Transverse colon (tissue), 4 donors: ENCODE measurements at regions not wholly inside any gene's neighbourhood (a gene's known extent, or its start where the extent isn't known, plus 50 kb on each side); places are given as distances from the start of the nearest gene placed in this dataset.

ENCODE experiments used
- DNase-seq: peaks from one replicate; pipeline ENCODE4 v3.0.0-alpha.2; 2019
- H3K27ac ChIP-seq, 4 donors: fragments of 200-600 bp; sonication (generic); 2 replicates each; pipeline ENCODE4 v1.5.1; 2016 to 2018; ENCODE audit warnings: inconsistent platforms in 4 of 4
- H3K27me3 ChIP-seq: fragments of 200-600 bp; sonication (generic); 2 replicates; pipeline ENCODE4 v1.5.1; 2017; ENCODE audit warnings: inconsistent platforms
- H3K36me3 ChIP-seq, 4 donors: fragments of 200-600 bp; sonication (generic); 2 replicates each; pipeline ENCODE4 v1.5.1; 2017 to 2019; ENCODE audit warnings: inconsistent platforms in 4 of 4
- H3K4me1 ChIP-seq, 4 donors: fragments of 200-600 bp; sonication (generic); 2 replicates each; pipeline ENCODE4 v1.5.1; 2017 to 2020; ENCODE audit warnings: inconsistent platforms in 4 of 4
- H3K4me3 ChIP-seq, 4 donors: fragments of 200-600 bp; sonication (generic); 1 replicate in 1 of 4; 2 replicates in 3 of 4; pipeline versions ENCODE4 v1.5.1 to v1.6.1; 2017 to 2019; ENCODE audit warnings: inconsistent platforms in 4 of 4
- H3K9me3 ChIP-seq, 2 donors: fragments of 200-600 bp; sonication (generic); 2 replicates each; pipeline ENCODE4 v1.5.1; 2017 to 2019; ENCODE audit warnings: inconsistent platforms in 2 of 2
- CTCF ChIP-seq, 5 experiments: fragments of 200-600 bp in 3 of 5; fragments of 450-650 bp in 2 of 5; sonication (generic) in 3 of 5; IDR thresholded peaks; 1 replicate in 2 of 5; 2 replicates in 3 of 5; pipeline ENCODE4 v1.5.1; 2016 to 2017; ENCODE audit warnings: antibody characterized with exemption in 5 of 5, inconsistent platforms in 3 of 5, mild to moderate bottlenecking in 2 of 5, moderate library complexity in 1 of 5
- EP300 ChIP-seq: sonication (generic); formaldehyde crosslinking; IDR thresholded peaks from one replicate; pipeline ENCODE4 v1.6.1; 2017; ENCODE audit warnings: antibody characterized with exemption, low read depth
- POLR2A ChIP-seq: fragments of 450-650 bp; IDR thresholded peaks from one replicate; pipeline ENCODE4 v1.6.1; 2016; ENCODE audit warnings: antibody characterized with exemption, mild to moderate bottlenecking, moderate library complexity
- POLR2AphosphoS5 ChIP-seq, 3 donors: sonication (generic); formaldehyde crosslinking; IDR thresholded peaks; one replicate each; pipeline ENCODE4 v1.6.1; 2016; ENCODE audit warnings: antibody characterized with exemption in 3 of 3
- WGBS, 2 donors: methylation state at CpG; one replicate each; pipeline ENCODE4 v1.1.5; 2018; ENCODE audit warnings: low coverage in 1 of 2; 5-methylcytosine and 5-hydroxymethylcytosine counted together
- in situ Hi-C, 4 donors: fragments of 200-750 bp; cut with MboI; loops; one replicate each; pipeline versions ENCODE4 v1.15.0 to v1.15.1; 2017; ENCODE audit warnings: low sequenced_read_pairs in 3 of 4, low pct_ligation_motif_present in 1 of 4, low pct_unique_long_range_greater_than_20kb in 1 of 4
- intact Hi-C: fragments of 100-400 bp; cut with DNase I; formaldehyde crosslinking; loops from one replicate; pipeline ENCODE4 v1.15.1; 2023; ENCODE audit warnings: low total_unique reads

- H3K4me1 ChIP-seq, result no peaks in the 10 kb centered on the region
- H3K9me3 ChIP-seq, result no peaks in the 10 kb centered on the region
- no peaks in the 10 kb centered on the region for H3K36me3 ChIP-seq
- WGBS, 2 donors, result 93 to 100% methylated on average over 1 to 4 of the region's 4 CpGs
- TF ChIP-seq CTCF (IDR thresholded peaks at IDR 0.05), result no peak
- no peak for TF ChIP-seq POLR2AphosphoS5 (IDR thresholded peaks at IDR 0.05)
- intact Hi-C loops, result no loop called here
- H3K27me3 ChIP-seq, result no peaks in the 10 kb centered on the region
- in situ Hi-C loops, result no loop called here
- H3K27ac ChIP-seq, result no peak overlapping the region
- no peak for DNase-seq
- H3K4me3 ChIP-seq, result no peak overlapping the region
Measured at GRCh38 chr6:43899830-43900229, 129.8 kb downstream of the VEGFA start.

GRCh38 chr6:43898358-43899131 lies 128.5 kb downstream of the VEGFA start:
- WGBS, 2 donors, result 94% methylated on average over 4 of the region's 4 CpGs; no CpG with 5 or more reads in 1 of the 2 donors
- H3K27ac ChIP-seq, result no peak overlapping the region
- H3K4me1 ChIP-seq, result no peaks in the 10 kb centered on the region
- TF ChIP-seq POLR2AphosphoS5 (IDR thresholded peaks at IDR 0.05), result no peak
- TF ChIP-seq CTCF (IDR thresholded peaks at IDR 0.05), result no peak
- no peak for TF ChIP-seq EP300
- TF ChIP-seq POLR2A, result no peak
- no peaks in the 10 kb centered on the region for H3K9me3 ChIP-seq
- DNase-seq, result no peak
- no peaks in the 10 kb centered on the region for H3K36me3 ChIP-seq
- intact Hi-C loops (no loop called here), in situ Hi-C loops (no loop called here)
- no peaks in the 10 kb centered on the region for H3K27me3 ChIP-seq
- H3K4me3 ChIP-seq, result no peak overlapping the region

GRCh38 chr6:43897571-43898302 lies 127.7 kb downstream of the VEGFA start:
- no peak for TF ChIP-seq EP300
- H3K4me3 ChIP-seq, result no peak overlapping the region
- intact Hi-C loops, result no loop called here
- in situ Hi-C loops, result no loop called here
- H3K27me3 ChIP-seq, result no peaks in the 10 kb centered on the region
- H3K36me3 ChIP-seq, result no peaks in the 10 kb centered on the region
- H3K4me1 ChIP-seq, result no peaks in the 10 kb centered on the region
- 71 to 92% methylated on average over 1 to 2 of the region's 2 CpGs for WGBS, 2 donors
- H3K9me3 ChIP-seq, result no peaks in the 10 kb centered on the region
- no peak overlapping the region for H3K27ac ChIP-seq
- no peak for DNase-seq

GRCh38 chr6:43896329-43897255 lies 126.6 kb downstream of the VEGFA start:
- H3K4me1 ChIP-seq, result no peaks in the 10 kb centered on the region
- no peak for TF ChIP-seq POLR2AphosphoS5 (IDR thresholded peaks at IDR 0.05)
- no peak for TF ChIP-seq POLR2A
- TF ChIP-seq EP300, result no peak
- TF ChIP-seq CTCF (IDR thresholded peaks at IDR 0.05), result no peak
- no peaks in the 10 kb centered on the region for H3K27me3 ChIP-seq
- H3K36me3 ChIP-seq, result no peaks in the 10 kb centered on the region
- intact Hi-C loops, result no loop called here
- WGBS, 2 donors, result 77 to 83% methylated on average over 4 to 11 of the region's 11 CpGs
- H3K9me3 ChIP-seq, result no peaks in the 10 kb centered on the region
- in situ Hi-C loops, result no loop called here
- H3K27ac ChIP-seq, result no peak overlapping the region
- no peak for DNase-seq
- H3K4me3 ChIP-seq, result no peak overlapping the region
